IPS-18a (cell line): ENCODE measurements at regions not wholly inside any gene's neighbourhood (a gene's known extent, or its start where the extent isn't known, plus 50 kb on each side); places are given as distances from the start of the nearest gene placed in this dataset.

Experiments used
- H3K27ac ChIP-seq: one replicate; pipeline ENCODE4 v1.5.1; 2013; ENCODE audit warnings: low read length
- H3K27me3 ChIP-seq: one replicate; pipeline ENCODE4 v1.6.1; 2013; ENCODE audit warnings: mild to moderate bottlenecking, low read length; ENCODE audit not compliant: control insufficient read depth, insufficient read depth
- H3K36me3 ChIP-seq: one replicate; pipeline ENCODE4 v1.6.1; 2013; ENCODE audit warnings: low read depth, low read length; ENCODE audit not compliant: control insufficient read depth
- H3K4me1 ChIP-seq: one replicate; pipeline ENCODE4 v1.6.1; 2013; ENCODE audit warnings: low read depth, low read length; ENCODE audit not compliant: control insufficient read depth
- H3K4me3 ChIP-seq: one replicate; pipeline ENCODE4 v1.5.1; 2013; ENCODE audit warnings: low read length
- H3K9ac ChIP-seq: one replicate; pipeline ENCODE4 v1.6.1; 2013; ENCODE audit warnings: mild to moderate bottlenecking, low read length, moderate library complexity
- H3K9me3 ChIP-seq: one replicate; pipeline ENCODE4 v1.6.1; 2013; ENCODE audit warnings: low read depth, low read length; ENCODE audit not compliant: control insufficient read depth

- no peaks in the 10 kb centered on the region for H3K9me3 ChIP-seq
- H3K9ac ChIP-seq = no peak overlapping the region
- no peak overlapping the region for H3K4me3 ChIP-seq
- no peaks in the 10 kb centered on the region for H3K36me3 ChIP-seq
- no peaks in the 10 kb centered on the region for H3K27me3 ChIP-seq
- no peak overlapping the region for H3K27ac ChIP-seq
- no peaks in the 10 kb centered on the region for H3K4me1 ChIP-seq
Observed at GRCh38 chr2:145736871-145737270, 1217.0 kb upstream of the ZEB2 start.

GRCh38 chr2:145731467-145731866 lies 1211.5 kb upstream of the ZEB2 start:
- no peak overlapping the region for H3K27ac ChIP-seq
- no peaks in the 10 kb centered on the region for H3K9me3 ChIP-seq
- H3K4me1 ChIP-seq = no peaks in the 10 kb centered on the region
- no peak overlapping the region for H3K9ac ChIP-seq
- no peaks in the 10 kb centered on the region for H3K36me3 ChIP-seq
- no peak overlapping the region for H3K4me3 ChIP-seq
- no peaks in the 10 kb centered on the region for H3K27me3 ChIP-seq

- Histone ChIP-seq H3K36me3 (no peaks in the 10 kb centered on the region), H3K27me3 (no peaks in the 10 kb centered on the region), H3K4me3 (no peak overlapping the region), H3K9me3 (no peaks in the 10 kb centered on the region), H3K27ac (no peak overlapping the region), H3K9ac (no peak overlapping the region), H3K4me1 (no peaks in the 10 kb centered on the region)
Observed at GRCh38 chr2:145729993-145730770, 1210.3 kb upstream of the ZEB2 start.

- Histone ChIP-seq H3K9ac (no peak overlapping the region), H3K4me3 (no peak overlapping the region), H3K36me3 (no peaks in the 10 kb centered on the region), H3K27me3 (no peaks in the 10 kb centered on the region), H3K9me3 (no peaks in the 10 kb centered on the region), H3K4me1 (no peaks in the 10 kb centered on the region), H3K27ac (no peak overlapping the region)
Observed at GRCh38 chr2:145729481-145729880, 1209.6 kb upstream of the ZEB2 start.

- Histone ChIP-seq H3K36me3 (no peaks in the 10 kb centered on the region), H3K9ac (no peak overlapping the region), H3K9me3 (no peaks in the 10 kb centered on the region), H3K27me3 (no peaks in the 10 kb centered on the region), H3K4me1 (no peaks in the 10 kb centered on the region), H3K4me3 (no peak overlapping the region), H3K27ac (no peak overlapping the region)
Observed at GRCh38 chr2:145728511-145728910, 1208.6 kb upstream of the ZEB2 start.

- H3K9ac ChIP-seq = no peak overlapping the region
- no peak overlapping the region for H3K27ac ChIP-seq
- no peaks in the 10 kb centered on the region for H3K27me3 ChIP-seq
- no peak overlapping the region for H3K4me3 ChIP-seq
- H3K36me3 ChIP-seq = no peaks in the 10 kb centered on the region
- H3K9me3 ChIP-seq = no peaks in the 10 kb centered on the region
- no peaks in the 10 kb centered on the region for H3K4me1 ChIP-seq
Observed at GRCh38 chr2:145725876-145726275, 1206.0 kb upstream of the ZEB2 start.

GRCh38 chr2:145724311-145724898 lies 1204.5 kb upstream of the ZEB2 start:
- Histone ChIP-seq H3K27ac (no peak overlapping the region), H3K4me3 (no peak overlapping the region), H3K27me3 (no peaks in the 10 kb centered on the region), H3K36me3 (no peaks in the 10 kb centered on the region), H3K9me3 (peaks cover 1% of the 10 kb centered on the region), H3K4me1 (no peaks in the 10 kb centered on the region), H3K9ac (no peak overlapping the region)

- Histone ChIP-seq H3K9me3 (peaks cover 2% of the 10 kb centered on the region), H3K9ac (no peak overlapping the region), H3K27ac (no peak overlapping the region), H3K4me3 (no peak overlapping the region), H3K36me3 (no peaks in the 10 kb centered on the region), H3K4me1 (no peaks in the 10 kb centered on the region), H3K27me3 (no peaks in the 10 kb centered on the region)
Observed at GRCh38 chr2:145723872-145724271, 1204.0 kb upstream of the ZEB2 start.

GRCh38 chr2:145721681-145722080 lies 1201.8 kb upstream of the ZEB2 start:
- Histone ChIP-seq H3K4me1 (no peaks in the 10 kb centered on the region), H3K9me3 (peaks cover 2% of the 10 kb centered on the region), H3K9ac (no peak overlapping the region), H3K27me3 (no peaks in the 10 kb centered on the region), H3K27ac (no peak overlapping the region), H3K36me3 (no peaks in the 10 kb centered on the region), H3K4me3 (no peak overlapping the region)

GRCh38 chr2:145715601-145716000 lies 1195.7 kb upstream of the ZEB2 start:
- H3K27me3 ChIP-seq = no peaks in the 10 kb centered on the region

GRCh38 chr2:145710303-145710702 lies 1190.4 kb upstream of the ZEB2 start:
- Histone ChIP-seq H3K27me3 (no peaks in the 10 kb centered on the region), H3K9ac (no peak overlapping the region), H3K27ac (no peak overlapping the region), H3K36me3 (no peaks in the 10 kb centered on the region), H3K4me3 (no peak overlapping the region), H3K4me1 (no peaks in the 10 kb centered on the region), H3K9me3 (peaks cover 4% of the 10 kb centered on the region)

More at GRCh38 chr2:145715601-145716000, 1195.7 kb upstream of the ZEB2 start:
- Histone ChIP-seq H3K9ac (no peak overlapping the region), H3K27ac (no peak overlapping the region), H3K9me3 (peaks cover 7% of the 10 kb centered on the region), H3K36me3 (no peaks in the 10 kb centered on the region), H3K4me3 (no peak overlapping the region), H3K4me1 (no peaks in the 10 kb centered on the region)

- Histone ChIP-seq H3K4me1 (no peaks in the 10 kb centered on the region), H3K9ac (no peak overlapping the region), H3K27me3 (no peaks in the 10 kb centered on the region), H3K36me3 (no peaks in the 10 kb centered on the region), H3K4me3 (no peak overlapping the region), H3K27ac (no peak overlapping the region), H3K9me3 (no peaks in the 10 kb centered on the region)
Observed at GRCh38 chr2:145702305-145702704, 1182.4 kb upstream of the ZEB2 start.
